ENCODE measurements at regions not wholly inside any gene's neighbourhood (a gene's known extent, or its start where the extent isn't known, plus 50 kb on each side); places are given as distances from the start of the nearest gene placed in this dataset.
"Not testable (repeated sequence)": the region's sequence is repeated elsewhere in the genome, so short reads cannot be mapped to it uniquely, and the experiment has no call there.

GRCh38 chr14:105971593-105972500 is 445.5 kb downstream of the TMEM121 start:
- Histone ChIP-seq H3K9me3 (ENCODE audit: control insufficient read depth in 2 of 2, insufficient read depth in 1 of 2, low read depth in 1 of 2, low read length in 1 of 2) (peaks cover 0 to 6% of the 10 kb centered on the region in 2 donors), H3K36me3 (ENCODE audit: control insufficient read depth in 2 of 2, insufficient read depth in 2 of 2, low read length in 1 of 2) (no peaks in the 10 kb centered on the region), H3K4me3 (ENCODE audit: low read depth in 1 of 2, low read length in 2 of 2) (no peak overlapping the region), H3K27ac (ENCODE audit: low read depth in 2 of 2, low read length in 1 of 2) (no peak overlapping the region), H3K27me3 (ENCODE audit: control insufficient read depth in 1 of 2, insufficient read depth in 2 of 2, low read length in 2 of 2) (no peaks in the 10 kb centered on the region), H3K4me1 (ENCODE audit: control insufficient read depth in 2 of 2, insufficient read depth in 2 of 2, low read length in 1 of 2) (no peaks in the 10 kb centered on the region)
- 83 to 87% methylated on average over 35 of the region's 35 CpGs for WGBS, 2 donors

GRCh38 chr14:105974902-105975301 is 448.5 kb downstream of the TMEM121 start:
- H3K4me3 ChIP-seq (ENCODE audit: low read depth in 1 of 2, low read length in 2 of 2): no peak overlapping the region
- no peaks in the 10 kb centered on the region for H3K4me1 ChIP-seq (ENCODE audit: control insufficient read depth in 2 of 2, insufficient read depth in 2 of 2, low read length in 1 of 2)
- H3K36me3 ChIP-seq (ENCODE audit: control insufficient read depth in 2 of 2, insufficient read depth in 2 of 2, low read length in 1 of 2): no peaks in the 10 kb centered on the region
- WGBS, 2 donors: 31 to 34% methylated on average over 6 of the region's 6 CpGs
- peaks cover 0 to 6% of the 10 kb centered on the region in 2 donors for H3K9me3 ChIP-seq (ENCODE audit: control insufficient read depth in 2 of 2, insufficient read depth in 1 of 2, low read depth in 1 of 2, low read length in 1 of 2)
- no peaks in the 10 kb centered on the region for H3K27me3 ChIP-seq (ENCODE audit: control insufficient read depth in 1 of 2, insufficient read depth in 2 of 2, low read length in 2 of 2)
- no peak overlapping the region for H3K27ac ChIP-seq (ENCODE audit: low read depth in 2 of 2, low read length in 1 of 2)

- 89% methylated on average over 26 of the region's 26 CpGs for WGBS, 2 donors
- H3K4me1 ChIP-seq (ENCODE audit: control insufficient read depth in 2 of 2, insufficient read depth in 2 of 2, low read length in 1 of 2): no peaks in the 10 kb centered on the region
- H3K27ac ChIP-seq (ENCODE audit: low read depth in 2 of 2, low read length in 1 of 2): no peak overlapping the region
- no peaks in the 10 kb centered on the region for H3K27me3 ChIP-seq (ENCODE audit: control insufficient read depth in 1 of 2, insufficient read depth in 2 of 2, low read length in 2 of 2)
- peaks cover 0 to 6% of the 10 kb centered on the region in 2 donors for H3K9me3 ChIP-seq (ENCODE audit: control insufficient read depth in 2 of 2, insufficient read depth in 1 of 2, low read depth in 1 of 2, low read length in 1 of 2)
- H3K4me3 ChIP-seq (ENCODE audit: low read depth in 1 of 2, low read length in 2 of 2): no peak overlapping the region
- no peaks in the 10 kb centered on the region for H3K36me3 ChIP-seq (ENCODE audit: control insufficient read depth in 2 of 2, insufficient read depth in 2 of 2, low read length in 1 of 2)
Measured at GRCh38 chr14:105978618-105979295, 452.4 kb downstream of the TMEM121 start.

GRCh38 chr14:105979446-105979845 is 453.1 kb downstream of the TMEM121 start:
- WGBS, 2 donors: 81 to 83% methylated on average over 9 of the region's 9 CpGs
- Histone ChIP-seq H3K4me3 (ENCODE audit: low read depth in 1 of 2, low read length in 2 of 2) (no peak overlapping the region), H3K27ac (ENCODE audit: low read depth in 2 of 2, low read length in 1 of 2) (no peak overlapping the region), H3K36me3 (ENCODE audit: control insufficient read depth in 2 of 2, insufficient read depth in 2 of 2, low read length in 1 of 2) (no peaks in the 10 kb centered on the region), H3K4me1 (ENCODE audit: control insufficient read depth in 2 of 2, insufficient read depth in 2 of 2, low read length in 1 of 2) (no peaks in the 10 kb centered on the region), H3K27me3 (ENCODE audit: control insufficient read depth in 1 of 2, insufficient read depth in 2 of 2, low read length in 2 of 2) (no peaks in the 10 kb centered on the region), H3K9me3 (ENCODE audit: control insufficient read depth in 2 of 2, insufficient read depth in 1 of 2, low read depth in 1 of 2, low read length in 1 of 2) (no peaks in the 10 kb centered on the region)

GRCh38 chr14:105980224-105980623 is 453.8 kb downstream of the TMEM121 start:
- WGBS, 2 donors: 70 to 75% methylated on average over 10 of the region's 10 CpGs
- H3K4me3 ChIP-seq (ENCODE audit: low read depth in 1 of 2, low read length in 2 of 2): no peak overlapping the region
- H3K36me3 ChIP-seq (ENCODE audit: control insufficient read depth in 2 of 2, insufficient read depth in 2 of 2, low read length in 1 of 2): no peaks in the 10 kb centered on the region
- no peaks in the 10 kb centered on the region for H3K9me3 ChIP-seq (ENCODE audit: control insufficient read depth in 2 of 2, insufficient read depth in 1 of 2, low read depth in 1 of 2, low read length in 1 of 2)
- H3K27me3 ChIP-seq (ENCODE audit: control insufficient read depth in 1 of 2, insufficient read depth in 2 of 2, low read length in 2 of 2): no peaks in the 10 kb centered on the region
- H3K27ac ChIP-seq (ENCODE audit: low read depth in 2 of 2, low read length in 1 of 2): no peak overlapping the region
- no peaks in the 10 kb centered on the region for H3K4me1 ChIP-seq (ENCODE audit: control insufficient read depth in 2 of 2, insufficient read depth in 2 of 2, low read length in 1 of 2)

- WGBS, 2 donors: 64 to 66% methylated on average over 8 of the region's 8 CpGs
- H3K36me3 ChIP-seq (ENCODE audit: control insufficient read depth in 2 of 2, insufficient read depth in 2 of 2, low read length in 1 of 2); H3K9me3 ChIP-seq (ENCODE audit: control insufficient read depth in 2 of 2, insufficient read depth in 1 of 2, low read depth in 1 of 2, low read length in 1 of 2); H3K27ac ChIP-seq (ENCODE audit: low read depth in 2 of 2, low read length in 1 of 2); H3K4me1 ChIP-seq (ENCODE audit: control insufficient read depth in 2 of 2, insufficient read depth in 2 of 2, low read length in 1 of 2); H3K4me3 ChIP-seq (ENCODE audit: low read depth in 1 of 2, low read length in 2 of 2); H3K27me3 ChIP-seq (ENCODE audit: control insufficient read depth in 1 of 2, insufficient read depth in 2 of 2, low read length in 2 of 2): not testable (repeated sequence)
Measured at GRCh38 chr14:105981517-105982302, 455.3 kb downstream of the TMEM121 start.

GRCh38 chr14:105982664-105983063 is 456.3 kb downstream of the TMEM121 start:
- Histone ChIP-seq H3K36me3 (ENCODE audit: control insufficient read depth in 2 of 2, insufficient read depth in 2 of 2, low read length in 1 of 2) (no peaks in the 10 kb centered on the region), H3K4me1 (ENCODE audit: control insufficient read depth in 2 of 2, insufficient read depth in 2 of 2, low read length in 1 of 2) (no peaks in the 10 kb centered on the region), H3K27ac (ENCODE audit: low read depth in 2 of 2, low read length in 1 of 2) (no peak overlapping the region), H3K4me3 (ENCODE audit: low read depth in 1 of 2, low read length in 2 of 2) (no peak overlapping the region), H3K9me3 (ENCODE audit: control insufficient read depth in 2 of 2, insufficient read depth in 1 of 2, low read depth in 1 of 2, low read length in 1 of 2) (no peaks in the 10 kb centered on the region), H3K27me3 (ENCODE audit: control insufficient read depth in 1 of 2, insufficient read depth in 2 of 2, low read length in 2 of 2) (no peaks in the 10 kb centered on the region)
- 80 to 86% methylated on average over 8 of the region's 8 CpGs for WGBS, 2 donors

GRCh38 chr14:105986894-105987284 is 460.5 kb downstream of the TMEM121 start:
- 67 to 74% methylated on average over 2 of the region's 2 CpGs for WGBS, 2 donors
- Histone ChIP-seq H3K4me3 (ENCODE audit: low read depth in 1 of 2, low read length in 2 of 2) (no peak overlapping the region), H3K9me3 (ENCODE audit: control insufficient read depth in 2 of 2, insufficient read depth in 1 of 2, low read depth in 1 of 2, low read length in 1 of 2) (no peaks in the 10 kb centered on the region), H3K27ac (ENCODE audit: low read depth in 2 of 2, low read length in 1 of 2) (no peak overlapping the region), H3K4me1 (ENCODE audit: control insufficient read depth in 2 of 2, insufficient read depth in 2 of 2, low read length in 1 of 2) (no peaks in the 10 kb centered on the region), H3K36me3 (ENCODE audit: control insufficient read depth in 2 of 2, insufficient read depth in 2 of 2, low read length in 1 of 2) (no peaks in the 10 kb centered on the region), H3K27me3 (ENCODE audit: control insufficient read depth in 1 of 2, insufficient read depth in 2 of 2, low read length in 2 of 2) (no peaks in the 10 kb centered on the region)

GRCh38 chr14:105987563-105987962 is 461.2 kb downstream of the TMEM121 start:
- WGBS, 2 donors: 67 to 69% methylated on average over 4 of the region's 4 CpGs
- Histone ChIP-seq H3K4me3 (ENCODE audit: low read depth in 1 of 2, low read length in 2 of 2) (no peak overlapping the region), H3K27me3 (ENCODE audit: control insufficient read depth in 1 of 2, insufficient read depth in 2 of 2, low read length in 2 of 2) (no peaks in the 10 kb centered on the region), H3K27ac (ENCODE audit: low read depth in 2 of 2, low read length in 1 of 2) (no peak overlapping the region), H3K9me3 (ENCODE audit: control insufficient read depth in 2 of 2, insufficient read depth in 1 of 2, low read depth in 1 of 2, low read length in 1 of 2) (no peaks in the 10 kb centered on the region), H3K36me3 (ENCODE audit: control insufficient read depth in 2 of 2, insufficient read depth in 2 of 2, low read length in 1 of 2) (no peaks in the 10 kb centered on the region), H3K4me1 (ENCODE audit: control insufficient read depth in 2 of 2, insufficient read depth in 2 of 2, low read length in 1 of 2) (no peaks in the 10 kb centered on the region)
